ENCODE measurements at regions not wholly inside any gene's neighbourhood (a gene's known extent, or its start where the extent isn't known, plus 50 kb on each side); places are given as distances from the start of the nearest gene placed in this dataset.

DNA sequence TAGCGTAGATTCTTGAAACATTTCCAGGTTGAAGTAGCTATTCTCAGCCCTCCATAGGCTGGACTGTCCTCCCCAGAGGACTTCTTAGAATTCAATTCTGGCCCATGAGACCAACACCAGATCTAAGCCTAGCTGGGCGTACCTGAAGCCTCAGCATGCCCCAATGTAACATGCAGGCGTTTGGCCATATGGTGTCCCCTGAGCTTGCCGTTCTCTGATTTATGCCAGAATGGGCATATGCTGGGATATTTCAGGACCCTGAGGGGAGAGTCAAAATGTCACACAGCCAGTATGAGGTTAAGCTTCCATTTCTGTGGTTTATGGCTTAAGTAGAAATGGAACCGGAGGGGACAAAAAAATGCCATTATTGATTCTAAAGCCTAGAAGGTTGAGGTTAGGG lies 317.7 kb upstream of the OBI1 start:
- Histone ChIP-seq H3K4ac (ENCODE audit: low read depth, low read length) (no peak overlapping the region), H3K18ac (ENCODE audit: low read length) (no peak overlapping the region), H4K8ac (ENCODE audit: low read depth, low read length) (no peak overlapping the region), H3K27ac (ENCODE audit: low read depth, low read length) (no peak overlapping the region), H3K4me1 (ENCODE audit: control insufficient read depth, low read depth, low read length) (no peaks in the 10 kb centered on the region), H3K4me3 (ENCODE audit: low read length) (no peak overlapping the region), H3K79me2 (ENCODE audit: control insufficient read depth, insufficient read depth, low read length) (no peaks in the 10 kb centered on the region), H3K56ac (ENCODE audit: low read length) (no peak overlapping the region), H4K5ac (ENCODE audit: low read length) (no peak overlapping the region), H2BK15ac (replicated peaks; ENCODE audit: low read depth) (no peak overlapping the region), H2AK5ac (ENCODE audit: low read length) (no peak overlapping the region), H3K36me3 (ENCODE audit: control insufficient read depth, insufficient read depth, low read length) (no peaks in the 10 kb centered on the region), H3K79me1 (ENCODE audit: low read length) (no peaks in the 10 kb centered on the region), H2BK120ac (ENCODE audit: low read depth, low read length) (no peak overlapping the region), H2BK5ac (ENCODE audit: low read length) (no peak overlapping the region), H3K23ac (ENCODE audit: low read length) (no peak overlapping the region), H3K27me3 (ENCODE audit: insufficient read depth, low read length, poor library complexity) (no peaks in the 10 kb centered on the region), H3K9ac (ENCODE audit: low read length) (no peak overlapping the region), H3K4me2 (ENCODE audit: low read length) (no peak overlapping the region)
- WGBS (ENCODE audit: extremely low coverage, insufficient coverage, low lambda C conversion rate) = no CpG with 5 or more reads among the region's 5 CpGs
- no peak for DNase-seq

GRCh38 chr13:78972561-78972960 lies 313.6 kb upstream of the OBI1 start:
- Histone ChIP-seq H3K4ac (ENCODE audit: low read depth, low read length) (no peak overlapping the region), H2BK120ac (ENCODE audit: low read depth, low read length) (no peak overlapping the region), H3K4me1 (ENCODE audit: control insufficient read depth, low read depth, low read length) (no peaks in the 10 kb centered on the region), H2BK5ac (ENCODE audit: low read length) (no peak overlapping the region), H3K79me2 (ENCODE audit: control insufficient read depth, insufficient read depth, low read length) (no peaks in the 10 kb centered on the region), H3K9ac (ENCODE audit: low read length) (no peak overlapping the region), H3K23ac (ENCODE audit: low read length) (no peak overlapping the region), H3K18ac (ENCODE audit: low read length) (no peak overlapping the region), H3K36me3 (ENCODE audit: control insufficient read depth, insufficient read depth, low read length) (no peaks in the 10 kb centered on the region), H3K56ac (ENCODE audit: low read length) (no peak overlapping the region), H3K4me3 (ENCODE audit: low read length) (no peak overlapping the region), H3K27ac (ENCODE audit: low read depth, low read length) (no peak overlapping the region), H3K27me3 (ENCODE audit: insufficient read depth, low read length, poor library complexity) (no peaks in the 10 kb centered on the region), H2AK5ac (ENCODE audit: low read length) (no peak overlapping the region), H2BK15ac (replicated peaks; ENCODE audit: low read depth) (no peak overlapping the region), H3K4me2 (ENCODE audit: low read length) (no peak overlapping the region), H3K79me1 (ENCODE audit: low read length) (no peaks in the 10 kb centered on the region), H4K8ac (ENCODE audit: low read depth, low read length) (no peak overlapping the region), H4K5ac (ENCODE audit: low read length) (no peak overlapping the region)
- DNase-seq = no peak
- no CpG with 5 or more reads among the region's 3 CpGs for WGBS (ENCODE audit: extremely low coverage, insufficient coverage, low lambda C conversion rate)

DNA sequence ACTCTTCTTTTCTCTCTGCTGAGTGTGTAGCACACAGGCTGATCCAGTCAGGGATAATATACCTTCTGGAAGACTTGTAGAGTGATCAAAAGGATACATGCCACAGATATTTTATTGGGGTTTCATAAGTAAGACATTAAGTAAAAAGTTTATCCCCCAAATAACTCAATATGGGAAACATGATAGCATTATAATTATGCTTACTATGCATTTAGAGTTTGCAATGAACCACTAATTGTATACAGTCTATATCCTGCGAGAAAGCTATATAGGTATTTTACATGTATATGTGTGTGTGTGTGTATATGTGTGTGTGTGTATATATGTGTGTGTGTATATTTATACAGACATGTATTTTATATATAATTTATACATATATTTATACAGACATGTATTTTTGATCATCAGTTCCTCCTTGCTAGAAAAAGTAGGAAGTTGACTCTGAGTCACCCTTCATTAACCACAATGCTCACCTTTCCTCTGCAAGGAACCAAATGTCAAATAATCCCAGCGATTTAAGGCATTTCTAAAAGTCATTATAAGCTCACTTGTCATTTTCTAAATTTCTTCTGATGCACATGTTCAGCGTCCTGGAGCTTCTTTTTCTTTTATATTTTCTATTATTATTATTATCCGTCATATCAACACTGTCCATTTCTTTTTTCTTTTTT lies 312.5 kb upstream of the OBI1 start:
- no CpG with 5 or more reads among the region's 4 CpGs for WGBS (ENCODE audit: extremely low coverage, insufficient coverage, low lambda C conversion rate)
- no peaks in the 10 kb centered on the region for H3K4me1 ChIP-seq (ENCODE audit: control insufficient read depth, low read depth, low read length)
- H2BK120ac ChIP-seq (ENCODE audit: low read depth, low read length) = no peak overlapping the region

DNA sequence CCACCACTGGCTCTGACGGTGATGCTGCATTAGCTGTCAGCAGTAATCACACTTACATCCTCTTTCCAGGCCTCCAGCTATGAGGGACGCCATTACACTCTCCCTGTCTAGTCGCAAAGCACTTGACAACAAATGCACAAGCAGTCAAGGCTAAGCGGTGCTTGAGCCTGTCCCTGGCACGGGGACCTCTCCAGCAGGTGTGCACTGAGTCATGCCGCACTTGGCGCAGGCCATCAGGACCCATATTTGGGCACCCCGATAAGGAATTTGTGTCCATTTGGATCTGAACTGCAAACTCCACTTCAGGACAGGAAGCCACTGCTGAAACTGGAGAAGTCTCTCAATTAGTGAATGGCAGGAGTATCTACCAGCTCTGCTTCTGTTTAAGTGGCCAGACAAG lies 301.9 kb upstream of the OBI1 start:
- Histone ChIP-seq H3K23ac (ENCODE audit: low read length) (no peak overlapping the region), H2AK5ac (ENCODE audit: low read length) (no peak overlapping the region), H2BK120ac (ENCODE audit: low read depth, low read length) (no peak overlapping the region), H3K27me3 (ENCODE audit: insufficient read depth, low read length, poor library complexity) (no peaks in the 10 kb centered on the region), H3K18ac (ENCODE audit: low read length) (no peak overlapping the region), H3K79me1 (ENCODE audit: low read length) (no peaks in the 10 kb centered on the region), H3K4me1 (ENCODE audit: control insufficient read depth, low read depth, low read length) (no peaks in the 10 kb centered on the region), H3K79me2 (ENCODE audit: control insufficient read depth, insufficient read depth, low read length) (no peaks in the 10 kb centered on the region), H4K8ac (ENCODE audit: low read depth, low read length) (no peak overlapping the region), H2BK15ac (replicated peaks; ENCODE audit: low read depth) (no peak overlapping the region), H2BK5ac (ENCODE audit: low read length) (no peak overlapping the region), H3K36me3 (ENCODE audit: control insufficient read depth, insufficient read depth, low read length) (no peaks in the 10 kb centered on the region), H3K9ac (ENCODE audit: low read length) (no peak overlapping the region), H3K4me3 (ENCODE audit: low read length) (no peak overlapping the region), H3K4ac (ENCODE audit: low read depth, low read length) (no peak overlapping the region), H4K5ac (ENCODE audit: low read length) (no peak overlapping the region), H3K27ac (ENCODE audit: low read depth, low read length) (no peak overlapping the region), H3K56ac (ENCODE audit: low read length) (no peak overlapping the region), H3K4me2 (ENCODE audit: low read length) (no peak overlapping the region)
- DNase-seq = no peak
- no CpG with 5 or more reads among the region's 8 CpGs for WGBS (ENCODE audit: extremely low coverage, insufficient coverage, low lambda C conversion rate)

More for the DNA sequence above, 312.5 kb upstream of the OBI1 start:
- Histone ChIP-seq H3K4ac (ENCODE audit: low read depth, low read length) (no peak overlapping the region), H4K5ac (ENCODE audit: low read length) (no peak overlapping the region), H3K36me3 (ENCODE audit: control insufficient read depth, insufficient read depth, low read length) (no peaks in the 10 kb centered on the region), H2BK5ac (ENCODE audit: low read length) (no peak overlapping the region), H3K27ac (ENCODE audit: low read depth, low read length) (no peak overlapping the region), H3K79me1 (ENCODE audit: low read length) (no peaks in the 10 kb centered on the region), H2AK5ac (ENCODE audit: low read length) (no peak overlapping the region), H3K4me3 (ENCODE audit: low read length) (no peak overlapping the region), H3K56ac (ENCODE audit: low read length) (no peak overlapping the region), H3K79me2 (ENCODE audit: control insufficient read depth, insufficient read depth, low read length) (no peaks in the 10 kb centered on the region), H2BK15ac (replicated peaks; ENCODE audit: low read depth) (no peak overlapping the region), H3K9ac (ENCODE audit: low read length) (no peak overlapping the region), H3K23ac (ENCODE audit: low read length) (no peak overlapping the region), H3K18ac (ENCODE audit: low read length) (no peak overlapping the region), H3K4me2 (ENCODE audit: low read length) (no peak overlapping the region), H3K27me3 (ENCODE audit: insufficient read depth, low read length, poor library complexity) (no peaks in the 10 kb centered on the region), H4K8ac (ENCODE audit: low read depth, low read length) (no peak overlapping the region)
- DNase-seq = no peak

DNA sequence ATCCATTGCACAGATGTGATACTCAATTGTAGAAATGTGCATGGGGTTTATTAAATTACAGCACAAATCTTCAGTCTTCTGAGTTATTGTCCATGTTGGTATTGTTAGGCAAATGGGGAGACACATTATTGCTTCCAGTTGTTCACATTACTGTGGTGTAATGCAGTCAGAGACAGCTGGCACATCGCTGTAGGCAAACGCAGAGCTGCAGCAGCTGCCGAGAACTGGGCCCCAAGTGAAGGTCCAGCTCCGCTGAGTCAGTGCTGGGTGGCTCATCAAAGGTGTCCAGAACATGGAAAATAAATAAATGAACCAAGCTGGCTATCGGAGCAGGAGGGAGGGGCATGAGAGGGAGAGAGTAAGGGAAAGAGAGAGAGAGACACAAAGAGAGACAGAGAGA lies 299.1 kb upstream of the OBI1 start:
- Histone ChIP-seq H2BK15ac (replicated peaks; ENCODE audit: low read depth) (no peak overlapping the region), H3K79me1 (ENCODE audit: low read length) (no peaks in the 10 kb centered on the region), H3K4me2 (ENCODE audit: low read length) (no peak overlapping the region), H3K4me1 (ENCODE audit: control insufficient read depth, low read depth, low read length) (no peaks in the 10 kb centered on the region), H3K36me3 (ENCODE audit: control insufficient read depth, insufficient read depth, low read length) (no peaks in the 10 kb centered on the region), H3K56ac (ENCODE audit: low read length) (no peak overlapping the region), H3K23ac (ENCODE audit: low read length) (no peak overlapping the region), H4K8ac (ENCODE audit: low read depth, low read length) (no peak overlapping the region), H4K5ac (ENCODE audit: low read length) (no peak overlapping the region), H3K27ac (ENCODE audit: low read depth, low read length) (no peak overlapping the region), H3K9ac (ENCODE audit: low read length) (no peak overlapping the region), H3K4ac (ENCODE audit: low read depth, low read length) (no peak overlapping the region), H2AK5ac (ENCODE audit: low read length) (no peak overlapping the region), H3K18ac (ENCODE audit: low read length) (no peak overlapping the region), H3K27me3 (ENCODE audit: insufficient read depth, low read length, poor library complexity) (no peaks in the 10 kb centered on the region), H2BK120ac (ENCODE audit: low read depth, low read length) (no peak overlapping the region), H3K79me2 (ENCODE audit: control insufficient read depth, insufficient read depth, low read length) (no peaks in the 10 kb centered on the region), H2BK5ac (ENCODE audit: low read length) (no peak overlapping the region), H3K4me3 (ENCODE audit: low read length) (no peak overlapping the region)
- no peak for DNase-seq
- no CpG with 5 or more reads among the region's 5 CpGs for WGBS (ENCODE audit: extremely low coverage, insufficient coverage, low lambda C conversion rate)

DNA sequence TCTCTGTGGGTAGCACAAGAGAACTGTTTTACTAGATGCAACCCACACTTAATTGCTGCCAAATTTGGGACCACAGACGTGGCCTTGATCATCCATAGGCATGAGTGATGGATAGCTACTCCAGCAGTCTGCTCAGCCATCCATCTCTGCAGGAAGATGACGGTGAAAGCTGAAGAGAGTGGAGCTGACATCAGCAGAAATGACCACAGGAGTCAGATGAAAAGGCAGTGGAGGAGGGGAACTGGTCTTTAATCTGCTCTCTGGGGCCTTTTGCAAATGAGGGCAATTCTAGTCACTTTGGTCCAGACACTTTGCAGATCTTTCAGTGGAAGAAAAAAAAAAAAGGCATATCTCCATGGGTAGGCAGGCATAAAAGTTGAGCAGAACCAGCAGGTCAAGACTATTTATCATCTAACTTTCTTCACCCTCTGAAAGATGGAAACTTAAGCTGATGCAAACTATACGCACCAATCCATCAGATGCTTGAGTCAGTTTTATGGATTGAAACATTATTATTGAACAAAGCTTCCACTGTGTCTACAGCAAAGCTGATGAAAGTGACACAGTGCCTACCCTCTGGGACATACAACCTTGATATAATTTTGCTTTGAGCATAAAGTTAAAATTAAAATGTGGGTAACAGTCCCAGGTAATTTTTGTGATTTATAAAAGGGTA lies 281.6 kb upstream of the OBI1 start:
- no peak overlapping the region for H2AK5ac ChIP-seq (ENCODE audit: low read length)
- H3K79me2 ChIP-seq (ENCODE audit: control insufficient read depth, insufficient read depth, low read length) = no peaks in the 10 kb centered on the region
- DNase-seq = peak; percentile 6
- WGBS (ENCODE audit: extremely low coverage, insufficient coverage, low lambda C conversion rate) = no CpG with 5 or more reads among the region's 3 CpGs
- H2BK5ac ChIP-seq (ENCODE audit: low read length) = no peak overlapping the region
- H3K36me3 ChIP-seq (ENCODE audit: control insufficient read depth, insufficient read depth, low read length) = no peaks in the 10 kb centered on the region
- no peak overlapping the region for H3K4ac ChIP-seq (ENCODE audit: low read depth, low read length)
- no peak overlapping the region for H3K23ac ChIP-seq (ENCODE audit: low read length)
- H4K8ac ChIP-seq (ENCODE audit: low read depth, low read length) = no peak overlapping the region
- no peak overlapping the region for H2BK120ac ChIP-seq (ENCODE audit: low read depth, low read length)
- H4K5ac ChIP-seq (ENCODE audit: low read length) = no peak overlapping the region
- peaks cover 2% of the 10 kb centered on the region for H3K4me1 ChIP-seq (ENCODE audit: control insufficient read depth, low read depth, low read length)
- no peak overlapping the region for H3K18ac ChIP-seq (ENCODE audit: low read length)
- no peak overlapping the region for H3K4me3 ChIP-seq (ENCODE audit: low read length)
- no peak overlapping the region for H3K4me2 ChIP-seq (ENCODE audit: low read length)
- H3K27ac ChIP-seq (ENCODE audit: low read depth, low read length) = no peak overlapping the region
- H3K56ac ChIP-seq (ENCODE audit: low read length) = no peak overlapping the region
- no peak overlapping the region for H3K9ac ChIP-seq (ENCODE audit: low read length)
- H3K27me3 ChIP-seq (ENCODE audit: insufficient read depth, low read length, poor library complexity) = no peaks in the 10 kb centered on the region
- H2BK15ac ChIP-seq (replicated peaks; ENCODE audit: low read depth) = no peak overlapping the region
- H3K79me1 ChIP-seq (ENCODE audit: low read length) = no peaks in the 10 kb centered on the region
